IPS DF 6.9 (cell line): ENCODE measurements at regions not wholly inside any gene's neighbourhood (a gene's known extent, or its start where the extent isn't known, plus 50 kb on each side); places are given as distances from the start of the nearest gene placed in this dataset.

Experiments used
- DNase-seq: peaks from one replicate; pipeline ENCODE4 v3.0.0-alpha.2; 2013; ENCODE audit warnings: low read depth, low spot score
- H3K27ac ChIP-seq: one replicate; pipeline ENCODE4 v1.5.1; 2013; ENCODE audit warnings: low read length, control low read depth
- H3K27me3 ChIP-seq: 2 replicates; pipeline ENCODE4 v1.6.1; 2013; ENCODE audit warnings: mild to moderate bottlenecking, low read length; ENCODE audit not compliant: control insufficient read depth, insufficient read depth
- H3K36me3 ChIP-seq: 2 replicates; pipeline ENCODE4 v1.6.1; 2013; ENCODE audit warnings: low read length; ENCODE audit not compliant: control insufficient read depth, insufficient read depth
- H3K4me1 ChIP-seq: 2 replicates; pipeline ENCODE4 v1.6.1; 2013; ENCODE audit warnings: low read length; ENCODE audit not compliant: control insufficient read depth, insufficient read depth
- H3K4me3 ChIP-seq: 2 replicates; pipeline ENCODE4 v1.5.1; 2013; ENCODE audit warnings: mild to moderate bottlenecking, low read length
- H3K9me3 ChIP-seq: 2 replicates; pipeline ENCODE4 v1.6.1; 2013; ENCODE audit warnings: low read length, inconsistent platforms; ENCODE audit not compliant: control insufficient read depth, insufficient read depth
- WGBS: extraction: QIAGEN DNeasy Blood & Tissue Kit; methylation state at CpG from one replicate; pipeline ENCODE4 v1.1.7; 2013; ENCODE audit warnings: mixed read lengths, missing lambda C conversion rate; ENCODE audit not compliant: insufficient read length, insufficient coverage; 5-methylcytosine and 5-hydroxymethylcytosine counted together

GRCh38 chr19:46954993-46955812, 64.4 kb upstream of the NPAS1 start:
- WGBS: 100% methylated on average over 1 of the region's 10 CpGs
- 0 out of 2 replicates have a peak, but pooled peaks cover 2% of the 10 kb centered on the region for H3K4me1 ChIP-seq
- no peak overlapping the region for H3K4me3 ChIP-seq
- no peak for DNase-seq
- H3K36me3 ChIP-seq: no peaks in the 10 kb centered on the region
- no peaks in the 10 kb centered on the region for H3K9me3 ChIP-seq
- no peaks in the 10 kb centered on the region for H3K27me3 ChIP-seq
- no peak overlapping the region for H3K27ac ChIP-seq

- no peak overlapping the region for H3K4me3 ChIP-seq
- H3K4me1 ChIP-seq: 0 out of 2 replicates have a peak, but pooled peaks cover 2% of the 10 kb centered on the region
- no peaks in the 10 kb centered on the region for H3K27me3 ChIP-seq
- H3K36me3 ChIP-seq: no peaks in the 10 kb centered on the region
- no peak overlapping the region for H3K27ac ChIP-seq
- DNase-seq: no peak
- no peaks in the 10 kb centered on the region for H3K9me3 ChIP-seq
- no CpG with 5 or more reads among the region's 6 CpGs for WGBS
Measured at GRCh38 chr19:46955813-46956371, 63.7 kb upstream of the NPAS1 start.

- Histone ChIP-seq H3K9me3 (no peaks in the 10 kb centered on the region), H3K4me3 (no peak overlapping the region), H3K27ac (no peak overlapping the region), H3K36me3 (no peaks in the 10 kb centered on the region), H3K27me3 (no peaks in the 10 kb centered on the region), H3K4me1 (0 out of 2 replicates have a peak, but pooled peaks cover 2% of the 10 kb centered on the region)
- WGBS: no CpG with 5 or more reads among the region's 6 CpGs
- DNase-seq: no peak
Measured at GRCh38 chr19:46958532-46958931, 61.1 kb upstream of the NPAS1 start.

- no peaks in the 10 kb centered on the region for H3K9me3 ChIP-seq
Measured at GRCh38 chr19:46959894-46960556, 59.6 kb upstream of the NPAS1 start.

GRCh38 chr19:46962030-46962570, 57.5 kb upstream of the NPAS1 start:
- DNase-seq: no peak
- Histone ChIP-seq H3K4me1 (no peaks in the 10 kb centered on the region), H3K27ac (no peak overlapping the region), H3K36me3 (no peaks in the 10 kb centered on the region), H3K4me3 (no peak overlapping the region), H3K9me3 (no peaks in the 10 kb centered on the region), H3K27me3 (no peaks in the 10 kb centered on the region)
- WGBS: no CpG with 5 or more reads among the region's 2 CpGs

More at GRCh38 chr19:46959894-46960556, 59.6 kb upstream of the NPAS1 start:
- no peak for DNase-seq
- Histone ChIP-seq H3K4me1 (no peaks in the 10 kb centered on the region), H3K27ac (no peak overlapping the region), H3K4me3 (no peak overlapping the region), H3K36me3 (no peaks in the 10 kb centered on the region), H3K27me3 (no peaks in the 10 kb centered on the region)
- no CpG with 5 or more reads among the region's 5 CpGs for WGBS

- Histone ChIP-seq H3K27ac (no peak overlapping the region), H3K4me3 (no peak overlapping the region), H3K36me3 (no peaks in the 10 kb centered on the region), H3K27me3 (no peaks in the 10 kb centered on the region), H3K9me3 (no peaks in the 10 kb centered on the region), H3K4me1 (no peaks in the 10 kb centered on the region)
- DNase-seq: no peak
- no CpG with 5 or more reads among the region's 7 CpGs for WGBS
Measured at GRCh38 chr19:46963093-46963734, 56.4 kb upstream of the NPAS1 start.

- no peaks in the 10 kb centered on the region for H3K36me3 ChIP-seq
- H3K27ac ChIP-seq: no peak overlapping the region
- no peaks in the 10 kb centered on the region for H3K4me1 ChIP-seq
- no peaks in the 10 kb centered on the region for H3K27me3 ChIP-seq
- no peak overlapping the region for H3K4me3 ChIP-seq
- no peak for DNase-seq
- no CpG with 5 or more reads among the region's 8 CpGs for WGBS
- no peaks in the 10 kb centered on the region for H3K9me3 ChIP-seq
Measured at GRCh38 chr19:46967578-46968032, 52.0 kb upstream of the NPAS1 start.
